Brain microvascular endothelial cell (primary cell): ENCODE measurements at regions not wholly inside any gene's neighbourhood (a gene's known extent, or its start where the extent isn't known, plus 50 kb on each side); places are given as distances from the start of the nearest gene placed in this dataset.

Experiments used
- DNase-seq: peaks from one replicate; pipeline ENCODE4 v3.0.0-alpha.2; 2020
- H3K27ac ChIP-seq: fragments of 250-450 bp; sonication (Bioruptor Pico); 2 replicates; pipeline ENCODE4 v1.5.1; 2020; ENCODE audit warnings: mild to moderate bottlenecking, moderate library complexity
- H3K27me3 ChIP-seq: fragments of 250-450 bp; sonication (Bioruptor Pico); replicated peaks from 2 replicates; pipeline ENCODE4 v1.5.1; 2020; ENCODE audit warnings: mild to moderate bottlenecking
- H3K36me3 ChIP-seq: fragments of 250-450 bp; sonication (Bioruptor Pico); replicated peaks from 2 replicates; pipeline ENCODE4 v1.5.1; 2020; ENCODE audit warnings: mild to moderate bottlenecking
- H3K4me3 ChIP-seq: 2 replicates; pipeline ENCODE4 v1.5.1; 2011; ENCODE audit warnings: low read depth, mild to moderate bottlenecking, control low read depth, low read length, moderate library complexity
- CTCF ChIP-seq: IDR thresholded peaks from 2 replicates; pipeline ENCODE4 v1.5.1; 2011; ENCODE audit warnings: low read depth, mild to moderate bottlenecking, moderate library complexity, low read length, control low read depth, inconsistent platforms; ENCODE audit errors: missing control alignments
- in situ Hi-C: cut with HindIII; loops from 2 replicates; pipeline ENCODE4 v1.10.0; 2017; ENCODE audit warnings: low sequenced_read_pairs, low pct_ligation_motif_present

DNA sequence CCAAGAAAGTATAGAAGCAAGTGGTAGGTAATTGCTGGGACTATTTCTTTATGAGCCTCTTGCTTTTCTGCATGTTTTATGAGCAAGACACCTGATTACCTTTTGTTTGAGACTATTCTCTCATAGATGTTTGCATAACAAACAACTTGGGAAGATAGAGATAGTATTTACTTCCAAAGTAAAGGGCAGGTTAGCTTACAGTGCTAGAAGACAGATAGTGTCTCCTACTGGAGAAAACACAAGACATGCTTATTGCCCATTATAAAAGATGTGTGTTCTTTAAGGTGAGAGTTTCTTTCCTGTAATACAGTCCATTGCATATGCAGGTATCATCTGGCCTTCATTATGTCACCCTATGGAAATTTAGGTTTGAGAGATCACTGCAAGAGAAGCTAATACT is 174.2 kb upstream of the FUT9 start:
- Histone ChIP-seq H3K27me3 (no peaks in the 10 kb centered on the region), H3K36me3 (no peaks in the 10 kb centered on the region), H3K4me3 (no peak overlapping the region), H3K27ac (no peak overlapping the region)
- no peak for TF ChIP-seq CTCF
- no peak for DNase-seq
- in situ Hi-C loops: no loop called here

DNA sequence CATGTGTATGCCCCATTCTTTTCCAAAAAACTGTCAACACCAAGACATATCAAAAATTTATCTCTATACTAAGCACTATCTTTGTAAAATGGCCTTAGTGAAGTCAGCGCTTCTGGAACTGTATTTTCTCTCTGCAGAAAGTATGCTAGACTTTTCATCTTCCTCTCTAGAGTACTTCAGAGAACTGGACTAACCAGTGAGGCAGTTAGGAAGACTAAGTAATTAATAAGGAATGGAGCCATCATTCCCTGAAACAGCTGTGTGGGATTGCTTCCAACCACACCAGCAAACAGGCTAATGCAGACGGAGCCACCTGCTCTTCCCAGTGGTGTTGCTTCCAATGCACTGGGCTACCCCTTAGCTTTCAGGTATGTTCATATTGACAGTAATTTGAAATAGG is 169.1 kb upstream of the FUT9 start:
- H3K36me3 ChIP-seq: no peaks in the 10 kb centered on the region
- H3K27ac ChIP-seq: no peak overlapping the region
- no peak for DNase-seq
- in situ Hi-C loops: no loop called here
- no peaks in the 10 kb centered on the region for H3K27me3 ChIP-seq
- no peak overlapping the region for H3K4me3 ChIP-seq
- TF ChIP-seq CTCF: no peak

- DNase-seq: no peak
- Histone ChIP-seq H3K27ac (no peak overlapping the region), H3K4me3 (no peak overlapping the region), H3K27me3 (no peaks in the 10 kb centered on the region), H3K36me3 (no peaks in the 10 kb centered on the region)
- in situ Hi-C loops: no loop called here
- no peak for TF ChIP-seq CTCF
Measured at GRCh38 chr6:95847061-95847460, 168.7 kb upstream of the FUT9 start.

DNA sequence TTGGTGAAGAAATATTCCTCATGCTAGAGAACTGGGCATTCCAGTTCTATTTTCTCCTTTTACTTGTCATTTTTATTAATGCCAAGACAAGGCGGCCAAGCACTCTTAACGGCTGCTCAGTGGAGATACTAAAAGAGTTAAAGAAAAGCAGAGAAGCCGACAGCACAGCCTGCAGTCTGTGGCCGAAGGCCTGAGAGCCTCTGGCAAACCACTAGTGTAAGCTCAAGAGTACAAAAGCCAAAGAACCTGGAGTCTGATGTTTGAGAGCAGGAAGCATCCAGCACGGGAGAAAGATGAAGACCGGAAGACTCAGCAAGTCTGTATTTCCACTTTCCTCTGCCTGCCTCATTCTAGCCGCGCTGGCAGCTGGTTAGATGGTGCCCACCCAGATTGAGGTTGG is 167.1 kb upstream of the FUT9 start:
- in situ Hi-C loops: no loop called here
- Histone ChIP-seq H3K36me3 (no peaks in the 10 kb centered on the region), H3K27ac (no peak overlapping the region), H3K4me3 (no peak overlapping the region), H3K27me3 (no peaks in the 10 kb centered on the region)
- DNase-seq: no peak
- TF ChIP-seq CTCF: no peak

DNA sequence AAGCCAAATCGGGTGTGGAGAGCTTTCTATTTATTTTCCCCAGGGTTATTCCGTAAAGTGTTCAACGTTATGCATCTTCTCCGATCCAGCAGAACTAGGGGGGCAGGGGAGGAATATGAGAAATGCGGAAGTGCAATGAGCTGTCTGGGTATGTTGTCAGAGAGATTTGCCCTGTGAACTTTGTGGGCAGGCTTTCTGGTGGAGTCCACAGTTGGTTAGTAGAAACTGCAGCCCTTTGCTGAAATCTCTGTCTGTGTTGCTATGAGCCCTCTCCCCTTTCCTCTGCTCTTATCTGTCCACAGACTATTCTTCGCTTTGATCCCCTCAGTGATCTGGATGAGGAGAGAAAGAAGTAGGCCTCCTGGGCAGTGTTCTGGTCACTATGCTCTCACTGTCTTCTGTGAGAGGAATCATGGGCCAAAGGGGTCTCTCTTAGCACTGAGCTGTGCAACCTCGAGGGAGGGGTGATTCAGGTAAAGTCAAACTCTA is 158.9 kb upstream of the FUT9 start:
- DNase-seq: no peak
- Histone ChIP-seq H3K27ac (no peak overlapping the region), H3K27me3 (no peaks in the 10 kb centered on the region), H3K4me3 (no peak overlapping the region), H3K36me3 (no peaks in the 10 kb centered on the region)
- TF ChIP-seq CTCF: no peak
- in situ Hi-C loops: no loop called here

- Histone ChIP-seq H3K27me3 (no peaks in the 10 kb centered on the region), H3K36me3 (no peaks in the 10 kb centered on the region), H3K27ac (no peak overlapping the region), H3K4me3 (no peak overlapping the region)
- no peak for DNase-seq
- no peak for TF ChIP-seq CTCF
- in situ Hi-C loops: no loop called here
Measured at GRCh38 chr6:95865857-95866256, 149.9 kb upstream of the FUT9 start.
